Uterus (tissue), 3 donors: ENCODE measurements at regions not wholly inside any gene's neighbourhood (a gene's known extent, or its start where the extent isn't known, plus 50 kb on each side); places are given as distances from the start of the nearest gene placed in this dataset.
"Not testable (repeated sequence)": the region's sequence is repeated elsewhere in the genome, so short reads cannot be mapped to it uniquely, and the experiment has no call there.

Experiments used
- DNase-seq, 2 donors: peaks; one replicate each; pipeline ENCODE4 v3.0.0-alpha.2; 2019 to 2020
- H3K27ac ChIP-seq, 2 donors: fragments of 200-600 bp; sonication (generic); 1 replicate in 1 of 2; 2 replicates in 1 of 2; pipeline ENCODE4 v1.5.1; 2016 to 2018
- H3K27me3 ChIP-seq, 2 donors: fragments of 200-600 bp; sonication (generic); one replicate each; pipeline ENCODE4 v1.5.1; 2018 to 2019; ENCODE audit warnings: control low read depth in 1 of 2
- H3K36me3 ChIP-seq, 2 donors: fragments of 200-600 bp; sonication (generic); one replicate each; pipeline ENCODE4 v1.5.1; 2019; ENCODE audit warnings: control low read depth in 1 of 2
- H3K4me1 ChIP-seq, 2 donors: fragments of 200-600 bp; sonication (generic); one replicate each; pipeline ENCODE4 v1.5.1; 2018 to 2019; ENCODE audit warnings: control low read depth in 1 of 2
- H3K4me3 ChIP-seq, 2 donors: fragments of 200-600 bp; sonication (generic); 1 replicate in 1 of 2; 2 replicates in 1 of 2; pipeline ENCODE4 v1.5.1; 2018 to 2019; ENCODE audit warnings: mild to moderate bottlenecking in 1 of 2
- H3K9me3 ChIP-seq, 2 donors: fragments of 200-600 bp; sonication (generic); one replicate each; pipeline ENCODE4 v1.5.1; 2019; ENCODE audit warnings: control low read depth in 1 of 2
- POLR2A ChIP-seq, 2 donors: fragments of 450-650 bp; IDR thresholded peaks; one replicate each; pipeline ENCODE4 v1.6.1; 2016; ENCODE audit warnings: antibody characterized with exemption in 2 of 2, mild to moderate bottlenecking in 1 of 2, moderate library complexity in 1 of 2
- intact Hi-C: fragments of 100-400 bp; cut with DNase I; formaldehyde crosslinking; loops from one replicate; pipeline ENCODE4 v1.15.1; 2023; ENCODE audit warnings: low total_unique reads
- TF ChIP-seq, protein P1 (sequence below), 4 experiments: fragments of 200-600 bp in 2 of 4; fragments of 450-650 bp in 2 of 4; sonication (generic) in 2 of 4; IDR thresholded peaks; one replicate each; pipeline ENCODE4 v1.5.1; 2016 to 2019; ENCODE audit warnings: antibody characterized with exemption in 4 of 4, mild to moderate bottlenecking in 2 of 4, moderate library complexity in 1 of 4
- donor health status: DM: yes; HTN: yes; CAD: no.

DNA sequence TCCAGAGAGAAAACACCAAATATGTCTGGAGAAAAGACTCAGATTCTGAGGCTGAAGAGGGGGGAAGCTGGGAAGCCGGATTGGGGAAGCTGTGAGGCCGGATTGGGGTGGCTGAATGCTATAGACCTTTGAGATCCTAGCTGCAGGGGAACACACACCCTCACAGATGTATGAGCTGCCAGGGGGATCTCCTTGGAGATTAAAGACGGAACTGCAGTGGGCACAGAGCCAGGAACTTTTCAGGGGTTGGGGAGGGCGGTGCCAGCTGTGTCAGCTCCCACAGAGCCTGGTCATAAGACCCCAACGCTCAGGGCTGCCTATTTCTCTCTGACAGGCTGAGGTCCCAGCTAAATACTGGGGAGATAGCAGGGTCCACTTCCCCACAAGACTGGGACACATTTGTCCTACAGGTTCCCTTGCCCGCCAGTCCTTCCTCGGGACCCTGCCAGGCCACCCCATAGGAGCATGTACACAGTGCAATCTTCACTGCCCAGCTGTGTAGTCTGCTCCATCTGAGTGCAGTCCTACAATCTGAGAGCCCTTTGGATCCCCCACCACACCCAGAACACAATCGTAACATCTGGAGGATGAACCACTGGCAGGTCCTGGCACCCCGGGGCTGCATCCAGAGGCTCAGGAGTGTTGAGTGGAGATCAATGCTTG, 1893.9 kb downstream of the PCDH9 start:
- H3K27ac ChIP-seq: no peak overlapping the region
- DNase-seq: no peak
- peaks cover 0 to 5% of the 10 kb centered on the region in 2 donors for H3K27me3 ChIP-seq
- intact Hi-C loops: no loop called here
- H3K4me1 ChIP-seq: no peaks in the 10 kb centered on the region
- H3K4me3 ChIP-seq: no peak overlapping the region
- no peaks in the 10 kb centered on the region for H3K36me3 ChIP-seq
- no peaks in the 10 kb centered on the region for H3K9me3 ChIP-seq
- TF ChIP-seq, protein P1, sequence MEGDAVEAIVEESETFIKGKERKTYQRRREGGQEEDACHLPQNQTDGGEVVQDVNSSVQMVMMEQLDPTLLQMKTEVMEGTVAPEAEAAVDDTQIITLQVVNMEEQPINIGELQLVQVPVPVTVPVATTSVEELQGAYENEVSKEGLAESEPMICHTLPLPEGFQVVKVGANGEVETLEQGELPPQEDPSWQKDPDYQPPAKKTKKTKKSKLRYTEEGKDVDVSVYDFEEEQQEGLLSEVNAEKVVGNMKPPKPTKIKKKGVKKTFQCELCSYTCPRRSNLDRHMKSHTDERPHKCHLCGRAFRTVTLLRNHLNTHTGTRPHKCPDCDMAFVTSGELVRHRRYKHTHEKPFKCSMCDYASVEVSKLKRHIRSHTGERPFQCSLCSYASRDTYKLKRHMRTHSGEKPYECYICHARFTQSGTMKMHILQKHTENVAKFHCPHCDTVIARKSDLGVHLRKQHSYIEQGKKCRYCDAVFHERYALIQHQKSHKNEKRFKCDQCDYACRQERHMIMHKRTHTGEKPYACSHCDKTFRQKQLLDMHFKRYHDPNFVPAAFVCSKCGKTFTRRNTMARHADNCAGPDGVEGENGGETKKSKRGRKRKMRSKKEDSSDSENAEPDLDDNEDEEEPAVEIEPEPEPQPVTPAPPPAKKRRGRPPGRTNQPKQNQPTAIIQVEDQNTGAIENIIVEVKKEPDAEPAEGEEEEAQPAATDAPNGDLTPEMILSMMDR (IDR thresholded peaks at IDR 0.05): no peak
- TF ChIP-seq POLR2A (IDR thresholded peaks at IDR 0.05): no peak

DNA sequence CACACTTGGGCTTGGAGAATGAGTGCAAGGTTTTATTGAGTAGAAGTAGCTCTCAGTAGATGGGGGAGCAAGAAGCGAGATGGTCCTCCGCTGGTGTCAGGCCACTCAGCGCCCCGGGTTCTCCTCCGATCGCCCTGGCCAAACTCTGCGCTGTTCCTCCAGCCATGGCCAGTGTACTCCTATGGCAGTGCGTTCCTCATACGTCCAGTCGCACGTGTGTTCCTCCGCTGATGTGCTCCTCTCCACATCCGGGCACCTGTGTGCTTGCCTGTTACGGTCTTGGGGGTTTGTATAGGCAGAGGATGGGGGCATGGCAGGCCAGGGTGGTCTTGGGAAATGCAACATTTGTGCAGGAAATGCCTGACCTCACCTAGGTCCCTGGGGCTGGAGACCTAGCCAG, 1899.4 kb downstream of the PCDH9 start:
- Histone ChIP-seq H3K27ac (no peak overlapping the region), H3K4me1 (no peaks in the 10 kb centered on the region), H3K9me3 (no peaks in the 10 kb centered on the region), H3K36me3 (no peaks in the 10 kb centered on the region), H3K27me3 (peaks cover 0 to 5% of the 10 kb centered on the region in 2 donors), H3K4me3 (no peak overlapping the region)
- no peak for DNase-seq
- TF ChIP-seq, protein P1 (IDR thresholded peaks at IDR 0.05): no peak
- no peak for TF ChIP-seq POLR2A (IDR thresholded peaks at IDR 0.05)
- intact Hi-C loops: no loop called here

DNA sequence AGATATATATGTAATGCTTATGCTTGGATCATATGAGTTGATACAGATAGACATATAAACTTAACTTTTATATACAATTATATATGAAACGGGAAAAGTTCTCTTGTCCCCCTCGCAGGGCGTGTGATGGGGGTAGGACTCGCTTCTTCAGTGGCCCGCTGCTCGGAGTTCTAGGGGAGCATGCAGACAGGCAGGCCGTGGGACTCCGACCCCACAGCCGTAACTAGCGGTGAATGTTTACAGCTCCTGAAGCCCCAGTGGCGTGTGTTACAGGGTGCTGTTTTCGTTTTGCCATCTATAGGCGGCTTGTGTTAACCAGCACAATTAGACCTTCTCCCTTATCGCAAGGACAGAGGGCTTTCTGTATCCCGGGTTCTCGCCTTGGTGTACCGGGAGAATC, 1899.8 kb downstream of the PCDH9 start:
- Histone ChIP-seq H3K9me3 (no peaks in the 10 kb centered on the region), H3K4me1 (no peaks in the 10 kb centered on the region), H3K27ac (no peak overlapping the region), H3K4me3 (no peak overlapping the region), H3K27me3 (peaks cover 0 to 5% of the 10 kb centered on the region in 2 donors), H3K36me3 (no peaks in the 10 kb centered on the region)
- no peak for TF ChIP-seq POLR2A (IDR thresholded peaks at IDR 0.05)
- intact Hi-C loops: no loop called here
- DNase-seq: no peak

DNA sequence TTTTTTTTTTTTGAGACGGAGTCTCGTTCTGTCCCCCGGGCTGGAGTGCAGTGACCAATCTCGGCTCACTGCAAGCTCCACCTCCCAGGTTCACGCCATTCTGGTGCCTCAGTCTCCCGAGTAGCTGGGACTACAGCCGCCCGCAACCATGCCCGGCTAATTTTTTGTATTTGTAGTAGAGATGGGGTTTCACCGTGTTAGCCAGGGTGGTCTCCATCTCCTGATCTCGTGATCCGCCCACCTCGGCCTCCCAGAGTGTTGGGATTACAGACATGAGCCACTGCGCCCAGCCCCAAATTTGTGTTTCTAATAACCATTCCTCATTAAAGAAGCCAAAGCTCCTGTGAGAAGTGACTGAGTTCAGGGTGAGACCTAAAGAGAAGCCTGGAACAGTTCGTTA, 1906.9 kb downstream of the PCDH9 start:
- not testable (repeated sequence) for DNase-seq

DNA sequence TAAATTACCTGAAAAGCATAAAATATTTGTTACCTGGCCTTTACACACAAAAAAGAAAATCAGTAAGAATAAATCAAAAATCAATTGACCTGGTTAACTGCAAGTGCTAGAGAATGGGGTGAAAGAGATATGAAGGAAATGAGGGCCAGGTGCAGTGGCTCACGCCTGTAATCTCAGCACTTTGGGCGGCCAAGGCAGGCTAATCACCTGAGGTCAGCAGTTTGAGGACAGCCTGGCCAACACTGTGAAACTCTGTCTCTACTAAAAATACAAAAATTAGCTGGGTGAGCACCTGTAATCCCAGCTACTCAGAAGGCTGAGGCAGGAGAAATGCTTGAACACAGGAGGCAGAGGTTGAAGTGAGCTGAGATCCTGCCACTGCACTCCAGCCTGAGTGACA, 1908.7 kb downstream of the PCDH9 start:
- H3K4me1 ChIP-seq, intact Hi-C loops, H3K4me3 ChIP-seq, H3K36me3 ChIP-seq, DNase-seq, H3K27ac ChIP-seq, H3K27me3 ChIP-seq, H3K9me3 ChIP-seq: not testable (repeated sequence)

More for the DNA sequence above, 1906.9 kb downstream of the PCDH9 start:
- H3K27ac ChIP-seq, H3K4me3 ChIP-seq, H3K36me3 ChIP-seq, H3K4me1 ChIP-seq, intact Hi-C loops, H3K9me3 ChIP-seq, H3K27me3 ChIP-seq: not testable (repeated sequence)

DNA sequence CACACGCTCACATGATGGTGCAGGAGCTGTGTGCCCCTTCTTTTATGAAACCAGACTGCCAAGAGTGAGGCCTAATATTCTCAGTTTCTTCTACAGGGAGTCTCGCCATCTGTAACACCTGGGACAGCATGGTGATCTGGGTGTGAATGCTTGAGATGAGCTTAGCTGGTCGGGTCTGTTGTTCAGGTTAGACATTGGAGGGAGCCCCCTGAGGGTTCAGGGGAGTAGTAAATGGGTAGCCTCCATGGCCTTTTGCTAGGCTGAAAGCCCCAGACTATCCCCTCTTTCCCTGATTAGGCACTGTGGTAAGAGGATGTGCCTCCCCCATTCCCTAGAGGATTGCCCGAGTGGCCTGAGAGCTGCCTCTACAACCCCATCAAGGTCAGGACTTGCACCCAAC, 1916.1 kb downstream of the PCDH9 start:
- no peaks in the 10 kb centered on the region for H3K4me1 ChIP-seq
- H3K36me3 ChIP-seq: no peaks in the 10 kb centered on the region
- no peak for DNase-seq
- intact Hi-C loops: no loop called here
- H3K27ac ChIP-seq: no peak overlapping the region
- no peaks in the 10 kb centered on the region for H3K9me3 ChIP-seq
- H3K27me3 ChIP-seq: no peaks in the 10 kb centered on the region
- no peak for TF ChIP-seq POLR2A (IDR thresholded peaks at IDR 0.05)
- TF ChIP-seq, protein P1 (IDR thresholded peaks at IDR 0.05): no peak
- no peak overlapping the region for H3K4me3 ChIP-seq
